ENCODE measurements at regions not wholly inside any gene's neighbourhood (a gene's known extent, or its start where the extent isn't known, plus 50 kb on each side); places are given as distances from the start of the nearest gene placed in this dataset.

GRCh38 chr6:169850154-169850553, 98.7 kb downstream of the ERMARD start:
- TF ChIP-seq CTCF (IDR thresholded peaks at IDR 0.05) (no peak), POLR2A (IDR thresholded peaks at IDR 0.05) (no peak), POLR2AphosphoS5 (IDR thresholded peaks at IDR 0.05) (no peak), EP300 (IDR thresholded peaks at IDR 0.05) (no peak)

All from gastroesophageal sphincter (tissue), 3 donors.